Fibroblast of villous mesenchyme (primary cell): ENCODE measurements at regions not wholly inside any gene's neighbourhood (a gene's known extent, or its start where the extent isn't known, plus 50 kb on each side); places are given as distances from the start of the nearest gene placed in this dataset.

Experiments used
- DNase-seq: peaks from one replicate; pipeline ENCODE4 v3.0.0-alpha.2; 2010; ENCODE audit warnings: low read depth
- H3K4me3 ChIP-seq: 2 replicates; pipeline ENCODE4 v1.5.1; 2011; ENCODE audit warnings: low read depth, mild to moderate bottlenecking, low read length
- CTCF ChIP-seq: IDR thresholded peaks from 2 replicates; pipeline ENCODE4 v1.5.1; 2012; ENCODE audit warnings: low read depth, mild to moderate bottlenecking, low read length; ENCODE audit not compliant: insufficient read depth

GRCh38 chr16:85507342-85507741, 105.8 kb upstream of the GSE1 start:
- H3K4me3 ChIP-seq = no peak overlapping the region
- DNase-seq = no peak
- TF ChIP-seq CTCF = no peak

- TF ChIP-seq CTCF = no peak
- no peak overlapping the region for H3K4me3 ChIP-seq
- no peak for DNase-seq
These were observed 104.7 kb upstream of the GSE1 start for GRCh38 chr16:85508388-85508787.

- no peak overlapping the region for H3K4me3 ChIP-seq
- TF ChIP-seq CTCF = no peak
- DNase-seq = no peak
These were observed 104.1 kb upstream of the GSE1 start for GRCh38 chr16:85508993-85509392.

- DNase-seq = no peak
- no peak overlapping the region for H3K4me3 ChIP-seq
- TF ChIP-seq CTCF = no peak
These were observed 103.0 kb upstream of the GSE1 start for GRCh38 chr16:85510041-85510659.

GRCh38 chr16:85511938-85512807, 100.9 kb upstream of the GSE1 start:
- no peak overlapping the region for H3K4me3 ChIP-seq
- DNase-seq = no peak
- TF ChIP-seq CTCF = no peak

- no peak for TF ChIP-seq CTCF
- no peak for DNase-seq
- no peak overlapping the region for H3K4me3 ChIP-seq
These were observed 100.4 kb upstream of the GSE1 start for GRCh38 chr16:85512808-85513115.
